HepG2 (cell line): ENCODE measurements at regions not wholly inside any gene's neighbourhood (a gene's known extent, or its start where the extent isn't known, plus 50 kb on each side); places are given as distances from the start of the nearest gene placed in this dataset.

ENCODE experiments used
- ATAC-seq: fragments of 200-7000 bp; cut with Tn5 transposase; 3 replicates; pipeline ENCODE4 v1.9.1; 2020; ENCODE audit warnings: mild to moderate bottlenecking, moderate library complexity
- BruUV-seq: library from RNA; stranded (reverse); fragments of 400-500 nt; replicated peaks from 2 replicates; lab custom pipeline; 2021; lab: Mats Ljungman, UMichigan
- CTCF ChIA-PET: fragments of 300-600 bp; formaldehyde crosslinking; extraction: SDS; loops from one replicate; lab custom pipeline; 2021; ENCODE audit warnings: low total read pairs, inconsistent platforms, low intra/inter-chr PET ratio; lab: Yijun Ruan, JAX
- POLR2A ChIA-PET: fragments of 350-600 bp; sonication (Branson Sonifier 250); formaldehyde crosslinking; loops from one replicate; lab custom pipeline; 2020; ENCODE audit warnings: antibody characterized with exemption, inconsistent platforms; lab: Yijun Ruan, JAX
- DNase-seq: peaks from one replicate; pipeline ENCODE4 v3.0.0-alpha.2; 2015; ENCODE audit warnings: low spot score
- FAIRE-seq: peaks from 3 replicates; lab custom pipeline; 2011; peaks lifted over from hg19 to GRCh38; lab: Jason Lieb, UNC
- H2AFZ ChIP-seq: one replicate; pipeline ENCODE4 v1.6.1; 2011; ENCODE audit warnings: low read length, inconsistent platforms
- H3K27ac ChIP-seq: fragments of 300-600 bp; 3 replicates; pipeline ENCODE4 v1.8.0; 2011; ENCODE audit warnings: mixed run types, mild to moderate bottlenecking, mixed read lengths, low read length, inconsistent platforms; ENCODE audit not compliant: insufficient read depth; ENCODE audit errors: extremely low read length
- H3K27me3 ChIP-seq, 2 experiments: fragments of 200-600 bp in 1 of 2; 2 replicates in 1 of 2; 3 replicates in 1 of 2; pipeline versions ENCODE4 v1.6.0 to v1.8.0; 2011; ENCODE audit warnings: low read length in 2 of 2, mild to moderate bottlenecking in 2 of 2, moderate library complexity in 2 of 2, inconsistent platforms in 1 of 2; ENCODE audit not compliant: insufficient read depth in 2 of 2, control insufficient read depth in 1 of 2
- H3K36me3 ChIP-seq, 2 experiments: fragments of 200-600 bp in 1 of 2; replicated peaks in 1 of 2; 2 replicates in 1 of 2; 3 replicates in 1 of 2; pipeline versions ENCODE4 v1.5.1 to v1.8.0; 2011; ENCODE audit warnings: low read length in 2 of 2, inconsistent platforms in 1 of 2; ENCODE audit not compliant: insufficient read depth in 2 of 2, control insufficient read depth in 1 of 2
- H3K4me1 ChIP-seq: 2 replicates; pipeline ENCODE4 v1.5.1; 2012; ENCODE audit warnings: low read length, inconsistent platforms; ENCODE audit not compliant: insufficient read depth
- H3K4me2 ChIP-seq: 2 replicates; pipeline ENCODE4 v1.6.0; 2011; ENCODE audit warnings: low read depth, low read length, inconsistent platforms
- H3K4me3 ChIP-seq, 3 experiments: fragments of 200-600 bp in 1 of 3; sonication (generic), shearing (Covaris generic) in 1 of 3; replicated peaks in 1 of 3; 2 replicates each; pipeline ENCODE4 v1.5.1; 2011 to 2016; ENCODE audit warnings: low read length in 3 of 3, inconsistent platforms in 2 of 3, low read depth in 2 of 3, mild to moderate bottlenecking in 2 of 3, control low read depth in 1 of 3, mixed read lengths in 1 of 3; ENCODE audit not compliant: insufficient read depth in 1 of 3
- H3K79me2 ChIP-seq: one replicate; pipeline ENCODE4 v1.6.1; 2011; ENCODE audit warnings: low read length, inconsistent platforms; ENCODE audit not compliant: insufficient read depth
- H3K9ac ChIP-seq: 2 replicates; pipeline ENCODE4 v1.6.0; 2011; ENCODE audit warnings: mild to moderate bottlenecking, low read depth, low read length, inconsistent platforms; ENCODE audit not compliant: insufficient read depth
- H3K9me3 ChIP-seq: 2 replicates; pipeline ENCODE4 v1.5.1; 2012; ENCODE audit warnings: mild to moderate bottlenecking, low read length
- H4K20me1 ChIP-seq: 2 replicates; pipeline ENCODE4 v1.6.0; 2011; ENCODE audit warnings: inconsistent platforms, mild to moderate bottlenecking, low read length, moderate library complexity; ENCODE audit not compliant: insufficient read depth
- CHD4 ChIP-seq: fragments of 200-600 bp; sonication (generic); IDR thresholded peaks from 2 replicates; pipeline ENCODE4 v1.7.0; 2017; ENCODE audit warnings: mild to moderate bottlenecking, low read length, borderline replicate concordance
- RAD51 ChIP-seq: fragments of 450-650 bp; IDR thresholded peaks from 2 replicates; pipeline ENCODE4 v1.6.1; 2016; ENCODE audit warnings: borderline replicate concordance
- TEAD3 ChIP-seq: optimal IDR thresholded peaks from 2 replicates; pipeline ENCODE3; 2016; ENCODE audit warnings: borderline replicate concordance
- THRA ChIP-seq: sonication (generic); formaldehyde crosslinking; IDR thresholded peaks from 2 replicates; pipeline ENCODE4 v1.4.0; 2020; ENCODE audit warnings: missing genetic modification reagents, borderline replicate concordance
- ZNF121 ChIP-seq: sonication (generic); formaldehyde crosslinking; IDR thresholded peaks from 2 replicates; pipeline ENCODE4 v1.5.0; 2020; ENCODE audit warnings: mild to moderate bottlenecking, missing genetic modification reagents
- ZNF138 ChIP-seq: sonication (generic); formaldehyde crosslinking; IDR thresholded peaks from 2 replicates; pipeline ENCODE4 v1.5.0; 2020; ENCODE audit warnings: mild to moderate bottlenecking, low read depth, missing genetic modification reagents
- ZNF616 ChIP-seq: sonication (generic); formaldehyde crosslinking; IDR thresholded peaks from 2 replicates; pipeline ENCODE4 v1.5.0; 2020; ENCODE audit warnings: low read depth, mild to moderate bottlenecking, missing genetic modification reagents
- WGBS: methylation state at CpG from one replicate; pipeline ENCODE4 v1.1.6; 2017; ENCODE audit warnings: low lambda C conversion rate; 5-methylcytosine and 5-hydroxymethylcytosine counted together
- in situ Hi-C: cut with HindIII; loops from 2 replicates; pipeline ENCODE4 v1.10.0; 2017; ENCODE audit warnings: low pct_unique_long_range_greater_than_20kb; ENCODE audit not compliant: extremely low pct_ligation_motif_present
- intact Hi-C: fragments of 100-400 bp; cut with micrococcal nuclease; formaldehyde crosslinking; loops from one replicate; pipeline ENCODE4 v1.10.0; 2022; ENCODE audit not compliant: unreplicated experiment
- TF ChIP-seq, protein P1 (sequence below): sonication (generic); formaldehyde crosslinking; IDR thresholded peaks from 2 replicates; pipeline ENCODE4 v1.5.1; 2020; ENCODE audit warnings: missing genetic modification reagents, mild to moderate bottlenecking, borderline replicate concordance
- TF ChIP-seq, protein P2 (sequence below): sonication (generic); formaldehyde crosslinking; IDR thresholded peaks from 2 replicates; pipeline ENCODE4 v1.4.0; 2020; ENCODE audit warnings: missing genetic modification reagents, borderline replicate concordance

GRCh38 chr7:125830743-125831142 lies 901.1 kb upstream of the POT1 start:
- H2AFZ ChIP-seq = no peak overlapping the region
- BruUV-seq = no TSS peak
- DNase-seq = no peak
- H3K4me1 ChIP-seq = no peaks in the 10 kb centered on the region
- TF ChIP-seq ZNF138 (CRISPR knock-in tag) = no peak
- TF ChIP-seq CHD4 = no peak
- TF ChIP-seq, protein P1, sequence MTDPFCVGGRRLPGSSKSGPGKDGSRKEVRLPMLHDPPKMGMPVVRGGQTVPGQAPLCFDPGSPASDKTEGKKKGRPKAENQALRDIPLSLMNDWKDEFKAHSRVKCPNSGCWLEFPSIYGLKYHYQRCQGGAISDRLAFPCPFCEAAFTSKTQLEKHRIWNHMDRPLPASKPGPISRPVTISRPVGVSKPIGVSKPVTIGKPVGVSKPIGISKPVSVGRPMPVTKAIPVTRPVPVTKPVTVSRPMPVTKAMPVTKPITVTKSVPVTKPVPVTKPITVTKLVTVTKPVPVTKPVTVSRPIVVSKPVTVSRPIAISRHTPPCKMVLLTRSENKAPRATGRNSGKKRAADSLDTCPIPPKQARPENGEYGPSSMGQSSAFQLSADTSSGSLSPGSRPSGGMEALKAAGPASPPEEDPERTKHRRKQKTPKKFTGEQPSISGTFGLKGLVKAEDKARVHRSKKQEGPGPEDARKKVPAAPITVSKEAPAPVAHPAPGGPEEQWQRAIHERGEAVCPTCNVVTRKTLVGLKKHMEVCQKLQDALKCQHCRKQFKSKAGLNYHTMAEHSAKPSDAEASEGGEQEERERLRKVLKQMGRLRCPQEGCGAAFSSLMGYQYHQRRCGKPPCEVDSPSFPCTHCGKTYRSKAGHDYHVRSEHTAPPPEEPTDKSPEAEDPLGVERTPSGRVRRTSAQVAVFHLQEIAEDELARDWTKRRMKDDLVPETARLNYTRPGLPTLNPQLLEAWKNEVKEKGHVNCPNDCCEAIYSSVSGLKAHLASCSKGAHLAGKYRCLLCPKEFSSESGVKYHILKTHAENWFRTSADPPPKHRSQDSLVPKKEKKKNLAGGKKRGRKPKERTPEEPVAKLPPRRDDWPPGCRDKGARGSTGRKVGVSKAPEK (CRISPR knock-in tag) = no peak
- TF ChIP-seq ZNF121 (CRISPR knock-in tag) = no peak
- TF ChIP-seq TEAD3 (CRISPR knock-in tag) = no peak
- no peaks in the 10 kb centered on the region for H3K79me2 ChIP-seq
- no peaks in the 10 kb centered on the region for H3K36me3 ChIP-seq
- no peaks in the 10 kb centered on the region for H3K27me3 ChIP-seq
- H3K9me3 ChIP-seq = peaks cover 86% of the 10 kb centered on the region
- in situ Hi-C loops = no loop called here
- FAIRE-seq = no peak
- H4K20me1 ChIP-seq = no peaks in the 10 kb centered on the region
- H3K27ac ChIP-seq = no peak overlapping the region
- no peak overlapping the region for H3K4me3 ChIP-seq
- intact Hi-C loops = no loop called here
- no peak overlapping the region for H3K9ac ChIP-seq
- no peak for ATAC-seq
- ChIA-PET CTCF (no interaction called here), POLR2A (no interaction called here)
- H3K4me2 ChIP-seq = no peak overlapping the region

GRCh38 chr7:125828153-125828700 lies 898.6 kb upstream of the POT1 start:
- in situ Hi-C loops = no loop called here

More at GRCh38 chr7:125828153-125828700, 898.6 kb upstream of the POT1 start:
- POLR2A ChIA-PET = no interaction called here
- Histone ChIP-seq H3K27me3 (no peaks in the 10 kb centered on the region), H3K9ac (no peak overlapping the region), H4K20me1 (no peaks in the 10 kb centered on the region), H3K4me3 (no peak overlapping the region), H3K4me1 (no peaks in the 10 kb centered on the region), H3K9me3 (peaks cover 89% of the 10 kb centered on the region), H3K27ac (no peak overlapping the region), H3K36me3 (no peaks in the 10 kb centered on the region), H3K79me2 (no peaks in the 10 kb centered on the region), H2AFZ (no peak overlapping the region), H3K4me2 (no peak overlapping the region)
- ATAC-seq (no peak), FAIRE-seq (no peak), DNase-seq (no peak)
- BruUV-seq = no TSS peak
- intact Hi-C loops = no loop called here
- TF ChIP-seq ZNF616 (no peak), THRA (CRISPR knock-in tag) (no peak), RAD51 (peak; percentile 60; the same call in 1 of the 2 replicates)
- TF ChIP-seq, protein P2, sequence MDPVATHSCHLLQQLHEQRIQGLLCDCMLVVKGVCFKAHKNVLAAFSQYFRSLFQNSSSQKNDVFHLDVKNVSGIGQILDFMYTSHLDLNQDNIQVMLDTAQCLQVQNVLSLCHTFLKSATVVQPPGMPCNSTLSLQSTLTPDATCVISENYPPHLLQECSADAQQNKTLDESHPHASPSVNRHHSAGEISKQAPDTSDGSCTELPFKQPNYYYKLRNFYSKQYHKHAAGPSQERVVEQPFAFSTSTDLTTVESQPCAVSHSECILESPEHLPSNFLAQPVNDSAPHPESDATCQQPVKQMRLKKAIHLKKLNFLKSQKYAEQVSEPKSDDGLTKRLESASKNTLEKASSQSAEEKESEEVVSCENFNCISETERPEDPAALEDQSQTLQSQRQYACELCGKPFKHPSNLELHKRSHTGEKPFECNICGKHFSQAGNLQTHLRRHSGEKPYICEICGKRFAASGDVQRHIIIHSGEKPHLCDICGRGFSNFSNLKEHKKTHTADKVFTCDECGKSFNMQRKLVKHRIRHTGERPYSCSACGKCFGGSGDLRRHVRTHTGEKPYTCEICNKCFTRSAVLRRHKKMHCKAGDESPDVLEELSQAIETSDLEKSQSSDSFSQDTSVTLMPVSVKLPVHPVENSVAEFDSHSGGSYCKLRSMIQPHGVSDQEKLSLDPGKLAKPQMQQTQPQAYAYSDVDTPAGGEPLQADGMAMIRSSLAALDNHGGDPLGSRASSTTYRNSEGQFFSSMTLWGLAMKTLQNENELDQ (CRISPR knock-in tag) = no peak
- 8% methylated on average over 3 of the region's 3 CpGs for WGBS
- CTCF ChIA-PET = no interaction called here
